ENCODE measurements at regions not wholly inside any gene's neighbourhood (a gene's known extent, or its start where the extent isn't known, plus 50 kb on each side); places are given as distances from the start of the nearest gene placed in this dataset.

GRCh38 chr12:93256256-93256969, 121.3 kb upstream of the NUDT4 start:
- TF ChIP-seq CTCF (IDR thresholded peaks at IDR 0.05; ENCODE audit: low read depth, low read length), result no peak
- H3K4me3 ChIP-seq (ENCODE audit: low read depth, low read length), result no peak overlapping the region
- in situ Hi-C loops (cut with HindIII; ENCODE audit: low sequenced_read_pairs), result no loop called here
- no peak for DNase-seq (ENCODE audit: low read depth, low spot score)

GRCh38 chr12:93261505-93262094, 116.1 kb upstream of the NUDT4 start:
- in situ Hi-C loops (cut with HindIII; ENCODE audit: low sequenced_read_pairs), result no loop called here
- no peak for TF ChIP-seq CTCF (IDR thresholded peaks at IDR 0.05; ENCODE audit: low read depth, low read length)
- no peak for DNase-seq (ENCODE audit: low read depth, low spot score)

GRCh38 chr12:93272997-93273396, 104.7 kb upstream of the NUDT4 start:
- DNase-seq (ENCODE audit: low read depth, low spot score), result no peak
- H3K4me3 ChIP-seq (ENCODE audit: low read depth, low read length), result no peak overlapping the region
- in situ Hi-C loops (cut with HindIII; ENCODE audit: low sequenced_read_pairs), result no loop called here
- no peak for TF ChIP-seq CTCF (IDR thresholded peaks at IDR 0.05; ENCODE audit: low read depth, low read length)

More at GRCh38 chr12:93261505-93262094, 116.1 kb upstream of the NUDT4 start:
- no peak overlapping the region for H3K4me3 ChIP-seq (ENCODE audit: low read depth, low read length)

DNA sequence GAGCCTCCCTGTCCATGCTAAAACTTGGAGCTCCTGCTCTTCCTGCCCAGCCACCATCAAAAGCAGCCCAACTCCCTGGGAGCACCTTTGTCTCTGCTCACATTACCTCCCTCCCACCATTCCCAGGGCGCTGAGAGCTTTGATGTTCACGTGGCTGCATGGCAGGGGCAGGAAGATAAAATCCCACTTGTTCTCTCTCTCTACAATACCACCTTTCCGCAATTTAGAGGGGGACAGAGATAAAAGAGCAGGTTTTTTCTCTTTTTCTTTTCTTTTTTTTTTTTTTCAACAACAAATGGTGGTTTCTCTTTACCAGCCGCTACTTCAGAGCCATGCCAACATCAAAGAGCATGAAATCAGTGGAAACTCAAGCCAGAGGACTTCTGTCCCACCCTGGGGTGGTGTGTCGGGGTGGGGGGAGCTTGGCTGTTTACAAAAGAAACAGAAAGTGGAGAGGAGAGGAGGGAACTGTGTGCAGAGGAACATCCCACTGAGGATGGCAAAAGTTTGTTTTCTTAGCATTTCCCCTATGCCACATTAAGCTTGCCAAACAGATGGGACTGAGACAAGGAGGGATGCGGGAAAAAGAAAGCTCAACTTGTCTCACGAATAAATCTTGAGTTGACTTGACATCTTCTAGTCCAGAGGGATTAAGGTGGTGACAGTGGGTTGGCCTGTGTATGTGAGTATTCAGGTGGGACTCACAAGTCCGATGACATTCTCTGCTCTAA, 103.7 kb upstream of the NUDT4 start:
- in situ Hi-C loops (cut with HindIII; ENCODE audit: low sequenced_read_pairs), result no loop called here
- TF ChIP-seq CTCF (IDR thresholded peaks at IDR 0.05; ENCODE audit: low read depth, low read length), result no peak
- H3K4me3 ChIP-seq (ENCODE audit: low read depth, low read length), result no peak overlapping the region
- no peak for DNase-seq (ENCODE audit: low read depth, low spot score)

DNA sequence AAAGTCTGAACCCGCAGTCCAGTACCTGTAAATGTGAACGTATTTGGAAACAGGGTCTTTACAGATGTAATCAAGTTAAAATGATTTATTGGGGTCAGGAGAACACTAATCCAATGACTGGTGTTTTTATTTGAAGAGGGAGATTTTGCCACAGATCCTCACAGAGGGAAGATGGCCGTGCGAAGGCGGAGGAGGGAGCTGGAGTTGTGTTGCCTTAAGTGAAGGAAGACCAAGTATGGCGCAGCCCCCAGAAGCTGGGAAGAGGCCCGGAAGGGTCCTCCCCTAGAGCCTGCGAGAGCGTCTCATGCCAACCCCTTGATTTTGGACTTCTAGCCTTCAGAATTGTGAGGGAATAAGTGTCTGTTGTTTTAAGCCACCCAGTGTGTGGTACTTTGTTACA, 102.8 kb upstream of the NUDT4 start:
- in situ Hi-C loops (cut with HindIII; ENCODE audit: low sequenced_read_pairs), result no loop called here
- TF ChIP-seq CTCF (IDR thresholded peaks at IDR 0.05; ENCODE audit: low read depth, low read length), result no peak
- no peak overlapping the region for H3K4me3 ChIP-seq (ENCODE audit: low read depth, low read length)
- no peak for DNase-seq (ENCODE audit: low read depth, low spot score)

DNA sequence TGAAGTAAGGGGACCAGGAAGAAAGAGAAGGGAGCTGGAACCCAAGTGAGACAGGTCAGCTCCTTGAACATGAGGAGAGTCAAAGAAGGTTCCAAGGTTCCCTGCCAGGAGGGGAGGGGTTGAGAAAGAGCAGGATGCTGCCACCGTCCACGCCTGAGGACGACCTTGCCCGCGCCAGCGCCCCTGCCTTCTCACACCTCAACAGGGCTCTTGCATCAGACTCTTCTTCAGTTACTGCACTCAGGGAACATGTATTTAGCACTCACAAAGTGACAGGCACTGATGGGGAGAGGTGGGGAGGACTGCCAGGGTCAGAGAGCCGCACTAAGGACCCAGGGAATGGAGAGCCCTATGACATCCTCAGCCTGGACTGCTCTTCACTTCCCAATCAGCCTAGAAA, 102.1 kb upstream of the NUDT4 start:
- in situ Hi-C loops (cut with HindIII; ENCODE audit: low sequenced_read_pairs), result no loop called here
- no peak for DNase-seq (ENCODE audit: low read depth, low spot score)
- TF ChIP-seq CTCF (IDR thresholded peaks at IDR 0.05; ENCODE audit: low read depth, low read length), result no peak
- H3K4me3 ChIP-seq (ENCODE audit: low read depth, low read length), result no peak overlapping the region
